PFSK-1 (cell line): ENCODE measurements at regions not wholly inside any gene's neighbourhood (a gene's known extent, or its start where the extent isn't known, plus 50 kb on each side); places are given as distances from the start of the nearest gene placed in this dataset.

Experiments used
- FOXP2 ChIP-seq: optimal IDR thresholded peaks from 2 replicates; pipeline ENCODE3; 2011; ENCODE audit warnings: borderline replicate concordance, control low read depth, inconsistent platforms; ENCODE audit not compliant: insufficient read depth; ENCODE audit errors: extremely low read length, extremely low read depth
- POLR2AphosphoS5 ChIP-seq: IDR thresholded peaks from 2 replicates; pipeline ENCODE4 v1.6.1; 2012; ENCODE audit warnings: low read depth, mild to moderate bottlenecking, control low read depth, low read length, moderate library complexity
- SIN3A ChIP-seq: IDR thresholded peaks from 2 replicates; pipeline ENCODE4 v1.6.1; 2012; ENCODE audit warnings: mild to moderate bottlenecking, low read length, moderate library complexity, borderline replicate concordance; ENCODE audit not compliant: insufficient read depth
- TAF1 ChIP-seq: IDR thresholded peaks from 2 replicates; pipeline ENCODE4 v1.6.1; 2012; ENCODE audit warnings: low read length, control low read depth, borderline replicate concordance; ENCODE audit not compliant: insufficient read depth
- TF ChIP-seq, protein P1 (sequence below), 2 experiments: IDR thresholded peaks; 2 replicates each; pipeline versions ENCODE4 v1.6.1 to v1.8.0; 2011 to 2012; ENCODE audit warnings: low read depth in 2 of 2, low read length in 2 of 2, control low read depth in 1 of 2, inconsistent platforms in 1 of 2, mild to moderate bottlenecking in 1 of 2, moderate library complexity in 1 of 2; ENCODE audit not compliant: insufficient read depth in 1 of 2

DNA sequence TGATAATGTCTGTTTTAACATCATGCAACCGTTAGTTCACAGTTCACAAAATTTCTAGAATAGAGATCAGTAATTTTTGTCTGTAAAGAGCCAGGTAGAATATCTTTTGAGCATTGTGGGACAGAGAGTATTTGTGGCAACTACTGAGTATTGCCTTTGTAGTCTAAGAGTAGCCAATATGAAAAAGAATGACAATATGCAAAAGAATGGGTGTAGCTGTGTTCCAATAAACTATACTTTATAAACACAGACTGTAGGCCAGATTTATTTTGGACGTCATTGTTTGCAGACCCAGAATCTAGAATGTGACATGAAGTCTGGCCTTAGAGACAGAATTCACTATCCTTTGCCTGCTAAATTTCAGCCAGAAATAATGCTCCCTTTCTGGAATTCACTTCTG lies 694.1 kb upstream of the MMS22L start:
- TF ChIP-seq, protein P1, sequence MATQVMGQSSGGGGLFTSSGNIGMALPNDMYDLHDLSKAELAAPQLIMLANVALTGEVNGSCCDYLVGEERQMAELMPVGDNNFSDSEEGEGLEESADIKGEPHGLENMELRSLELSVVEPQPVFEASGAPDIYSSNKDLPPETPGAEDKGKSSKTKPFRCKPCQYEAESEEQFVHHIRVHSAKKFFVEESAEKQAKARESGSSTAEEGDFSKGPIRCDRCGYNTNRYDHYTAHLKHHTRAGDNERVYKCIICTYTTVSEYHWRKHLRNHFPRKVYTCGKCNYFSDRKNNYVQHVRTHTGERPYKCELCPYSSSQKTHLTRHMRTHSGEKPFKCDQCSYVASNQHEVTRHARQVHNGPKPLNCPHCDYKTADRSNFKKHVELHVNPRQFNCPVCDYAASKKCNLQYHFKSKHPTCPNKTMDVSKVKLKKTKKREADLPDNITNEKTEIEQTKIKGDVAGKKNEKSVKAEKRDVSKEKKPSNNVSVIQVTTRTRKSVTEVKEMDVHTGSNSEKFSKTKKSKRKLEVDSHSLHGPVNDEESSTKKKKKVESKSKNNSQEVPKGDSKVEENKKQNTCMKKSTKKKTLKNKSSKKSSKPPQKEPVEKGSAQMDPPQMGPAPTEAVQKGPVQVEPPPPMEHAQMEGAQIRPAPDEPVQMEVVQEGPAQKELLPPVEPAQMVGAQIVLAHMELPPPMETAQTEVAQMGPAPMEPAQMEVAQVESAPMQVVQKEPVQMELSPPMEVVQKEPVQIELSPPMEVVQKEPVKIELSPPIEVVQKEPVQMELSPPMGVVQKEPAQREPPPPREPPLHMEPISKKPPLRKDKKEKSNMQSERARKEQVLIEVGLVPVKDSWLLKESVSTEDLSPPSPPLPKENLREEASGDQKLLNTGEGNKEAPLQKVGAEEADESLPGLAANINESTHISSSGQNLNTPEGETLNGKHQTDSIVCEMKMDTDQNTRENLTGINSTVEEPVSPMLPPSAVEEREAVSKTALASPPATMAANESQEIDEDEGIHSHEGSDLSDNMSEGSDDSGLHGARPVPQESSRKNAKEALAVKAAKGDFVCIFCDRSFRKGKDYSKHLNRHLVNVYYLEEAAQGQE (IDR thresholded peaks at IDR 0.05; ENCODE audit: insufficient read depth in 1 of 2, low read depth in 2 of 2, low read length in 2 of 2) = no peak
- TF ChIP-seq SIN3A (no peak), TAF1 (no peak), POLR2AphosphoS5 (no peak), FOXP2 (no peak)
